Pons (tissue), 1 donor: ENCODE measurements at regions not wholly inside any gene's neighbourhood (a gene's known extent, or its start where the extent isn't known, plus 50 kb on each side); places are given as distances from the start of the nearest gene placed in this dataset.

ENCODE experiments used
- DNase-seq: peaks from one replicate; pipeline ENCODE4 v3.0.0-alpha.2; 2016; ENCODE audit warnings: low spot score

DNA sequence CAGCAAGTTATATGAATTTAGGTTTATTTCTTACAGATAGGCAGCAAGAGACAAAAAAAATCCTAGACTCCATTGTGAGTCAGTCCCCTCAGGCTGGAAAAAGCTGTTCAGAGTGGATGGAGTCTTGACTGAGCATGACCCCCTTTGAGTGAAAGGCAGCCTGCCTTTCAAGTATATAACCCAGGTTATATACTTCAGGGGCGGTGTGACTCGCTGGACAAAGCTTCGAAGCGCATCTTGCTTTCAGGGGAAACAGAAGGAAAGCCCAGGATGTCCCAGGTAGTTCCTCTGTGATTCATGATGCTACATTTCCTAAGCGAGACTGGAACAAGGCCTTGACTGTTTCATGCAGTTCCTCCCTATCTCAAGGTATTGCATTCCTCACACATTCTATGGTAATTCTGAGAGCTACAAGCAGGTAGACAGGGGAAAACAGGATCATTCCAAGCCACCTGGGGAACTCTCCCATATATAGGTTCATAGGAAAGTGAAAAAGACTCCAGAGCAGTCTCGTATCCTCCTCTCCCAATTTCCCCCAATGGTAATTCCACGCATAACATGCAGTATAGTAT lies 1244.1 kb upstream of the CDH6 start:
- no peak for DNase-seq

DNA sequence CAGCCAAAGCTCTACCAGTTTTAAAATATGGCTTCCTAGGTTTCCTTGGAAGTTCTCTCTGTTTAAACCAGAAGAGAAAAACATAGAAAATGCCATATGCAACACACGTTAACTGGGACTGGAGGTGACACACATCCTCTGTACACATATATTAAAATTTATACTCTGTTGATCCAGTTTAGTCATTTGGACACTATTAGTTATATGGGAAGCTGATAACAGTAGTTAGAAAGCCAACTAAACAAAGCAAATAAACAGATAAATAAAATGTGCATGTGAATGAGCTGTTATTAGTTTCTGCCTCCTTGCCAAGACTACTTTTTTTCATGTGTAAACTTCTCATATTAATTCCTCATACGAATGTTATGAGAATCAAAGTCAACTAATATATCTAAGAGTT lies 1249.2 kb upstream of the CDH6 start:
- no peak for DNase-seq

DNA sequence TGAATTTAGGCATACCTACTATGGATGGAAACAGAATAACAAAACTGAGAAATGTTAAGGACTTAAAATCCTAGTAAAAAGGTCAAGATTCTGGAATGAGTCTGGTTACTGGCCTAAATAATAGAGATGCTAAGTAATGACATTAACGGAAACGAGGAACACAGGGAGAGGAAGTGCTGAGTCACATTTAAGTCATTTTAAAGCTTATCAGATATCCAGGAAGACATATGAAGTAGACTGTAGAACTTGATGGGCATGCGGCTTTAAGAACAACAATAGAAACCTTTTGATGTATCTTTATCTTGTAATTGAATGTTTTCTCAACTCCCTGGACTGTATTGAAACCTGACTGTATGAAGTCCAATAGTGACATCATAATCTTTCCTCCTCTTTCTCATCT lies 1251.4 kb upstream of the CDH6 start:
- DNase-seq, result no peak

DNA sequence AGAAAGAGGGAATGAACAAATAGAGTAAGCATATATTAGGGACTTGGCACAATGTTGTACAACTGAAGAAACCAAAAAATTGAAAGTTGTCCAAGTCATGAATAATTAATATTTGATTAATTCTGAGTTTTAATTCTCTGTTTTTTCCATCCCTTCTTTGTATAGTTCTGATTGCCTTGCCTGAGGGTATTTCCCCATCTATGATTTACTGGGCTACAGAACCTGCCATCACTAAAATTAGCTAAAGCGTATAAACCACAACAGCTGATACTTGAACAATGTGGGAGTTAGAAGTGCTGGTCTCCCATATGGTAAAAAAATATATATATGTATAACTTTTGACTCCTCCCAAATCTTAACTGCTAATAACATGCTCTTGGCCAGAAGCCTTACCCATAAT lies 1253.5 kb upstream of the CDH6 start:
- DNase-seq, result no peak

DNA sequence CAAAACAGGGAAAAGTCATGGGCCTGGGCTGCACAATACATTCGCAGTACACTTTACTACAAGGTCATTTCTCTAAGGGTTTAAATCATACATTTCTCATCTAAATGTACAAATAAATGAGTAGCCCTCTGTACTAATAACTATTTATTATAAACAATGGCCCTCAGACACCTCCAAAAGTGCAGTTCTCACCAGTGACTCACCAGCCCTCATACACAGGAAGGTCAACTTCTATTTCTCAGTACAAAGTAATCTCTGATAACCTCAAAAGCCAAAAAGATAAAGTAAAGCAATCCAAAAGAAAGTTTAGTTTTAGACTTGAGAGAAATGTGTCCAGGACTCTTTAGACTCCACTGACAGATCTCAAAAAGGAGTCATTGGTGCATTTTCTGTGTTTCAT lies 1258.1 kb upstream of the CDH6 start:
- no peak for DNase-seq

DNA sequence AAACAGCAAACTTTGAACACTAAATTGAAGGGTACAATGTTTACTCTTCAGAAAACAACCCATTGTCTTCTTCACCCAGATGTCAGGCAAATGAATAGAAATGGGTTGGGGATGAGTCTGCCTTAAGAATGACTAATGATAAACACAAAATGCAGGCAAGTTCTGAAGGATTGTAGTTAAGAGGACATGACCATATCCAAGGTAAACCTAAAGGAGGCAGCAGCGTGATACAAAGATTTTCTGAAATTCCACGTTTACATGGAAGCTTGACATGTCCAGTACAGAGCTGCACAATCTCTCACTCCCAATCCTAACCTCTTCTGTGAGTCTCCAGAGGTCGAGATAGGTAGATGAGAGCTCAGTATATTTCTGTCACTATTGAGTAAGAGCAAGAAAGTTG lies 1263.2 kb upstream of the CDH6 start:
- no peak for DNase-seq

DNA sequence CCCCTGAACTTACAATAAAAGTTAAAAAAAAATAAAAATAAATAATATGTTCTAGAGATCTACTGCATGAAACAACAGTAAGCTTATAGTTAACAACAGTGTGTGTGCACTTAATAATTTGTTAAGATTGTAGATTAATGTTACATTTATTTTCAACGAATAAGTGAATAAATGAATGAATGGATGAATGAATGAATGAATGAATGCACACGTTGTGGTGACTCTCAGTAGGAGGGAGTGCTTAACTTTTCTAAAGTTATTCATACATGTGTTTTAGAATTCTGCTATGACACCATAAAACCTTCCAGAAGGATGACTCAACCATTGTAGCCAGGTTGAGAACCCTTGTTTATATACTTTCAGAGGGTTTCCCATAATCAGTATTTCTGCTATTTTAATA lies 1269.4 kb upstream of the CDH6 start:
- DNase-seq, result no peak

DNA sequence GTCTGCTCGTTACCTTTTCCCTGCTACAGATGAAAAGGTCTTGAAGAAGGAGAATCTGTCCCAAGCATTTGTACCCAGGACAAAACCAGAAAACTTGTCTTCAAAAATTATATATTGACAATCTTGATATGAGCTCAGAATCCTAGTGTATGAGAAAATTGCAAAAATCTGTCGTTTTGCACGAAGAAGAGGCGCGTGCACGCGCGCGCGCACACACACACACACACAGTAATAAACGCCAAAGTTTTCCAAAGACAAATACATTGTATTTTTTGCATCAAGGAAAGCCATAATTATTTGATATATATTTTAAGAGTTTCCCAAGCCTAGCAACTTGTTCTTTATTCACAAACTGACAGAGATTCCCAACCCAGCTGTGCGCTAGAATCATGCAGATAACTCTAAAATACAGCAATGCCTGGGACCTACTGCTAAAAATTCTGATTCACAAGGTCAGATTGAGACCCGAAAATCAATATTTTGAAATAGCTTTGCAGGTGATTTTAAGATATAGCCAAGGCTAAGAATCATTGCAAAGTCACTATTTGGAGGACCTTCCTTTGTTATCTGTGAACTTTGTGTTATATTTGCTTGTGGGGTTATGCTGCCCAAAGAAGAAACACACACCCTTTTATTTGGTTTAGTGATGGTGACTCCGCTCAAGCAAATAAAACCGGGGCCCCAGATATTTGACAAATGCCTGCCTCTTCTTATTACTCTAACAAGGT lies 1287.7 kb upstream of the CDH6 start:
- DNase-seq, result no peak

DNA sequence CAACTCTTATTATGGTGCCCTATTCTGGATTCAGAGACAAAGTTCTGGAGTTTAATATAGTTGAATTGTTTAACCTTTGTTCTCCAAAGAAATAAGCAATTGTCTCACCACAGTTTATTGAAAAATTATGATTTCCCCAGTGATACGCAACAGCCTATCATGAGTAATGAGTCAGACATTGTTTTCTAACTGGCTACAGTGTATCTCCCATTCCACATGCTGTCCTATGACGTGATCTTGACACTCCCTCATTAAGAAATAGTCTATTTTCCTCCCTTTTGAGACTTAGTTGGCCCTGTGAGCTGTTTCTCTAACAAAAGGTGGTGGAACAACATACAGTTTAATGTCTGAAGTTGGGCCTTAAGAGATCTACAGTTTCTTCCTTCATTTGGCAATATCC lies 1290.6 kb upstream of the CDH6 start:
- DNase-seq, result no peak

DNA sequence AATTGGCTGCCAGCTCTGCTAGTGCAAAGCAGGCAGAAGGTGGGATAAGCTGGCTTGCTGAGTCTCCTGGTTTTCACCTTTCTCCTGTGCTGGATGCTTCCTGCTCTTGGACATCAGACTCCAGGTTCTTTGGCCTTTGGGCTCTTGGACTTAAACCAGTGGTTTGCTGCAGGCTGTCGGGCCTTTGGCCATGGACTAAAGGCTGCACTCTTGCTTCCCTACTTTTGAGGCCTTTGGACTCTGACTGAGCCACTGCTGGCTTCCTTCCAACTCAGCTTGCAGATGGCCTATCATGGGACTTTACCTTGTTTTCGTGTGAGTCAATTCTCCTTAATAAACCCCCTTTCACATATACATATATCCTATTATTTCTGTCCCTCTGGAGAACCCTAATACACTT lies 1293.9 kb upstream of the CDH6 start:
- DNase-seq, result no peak

DNA sequence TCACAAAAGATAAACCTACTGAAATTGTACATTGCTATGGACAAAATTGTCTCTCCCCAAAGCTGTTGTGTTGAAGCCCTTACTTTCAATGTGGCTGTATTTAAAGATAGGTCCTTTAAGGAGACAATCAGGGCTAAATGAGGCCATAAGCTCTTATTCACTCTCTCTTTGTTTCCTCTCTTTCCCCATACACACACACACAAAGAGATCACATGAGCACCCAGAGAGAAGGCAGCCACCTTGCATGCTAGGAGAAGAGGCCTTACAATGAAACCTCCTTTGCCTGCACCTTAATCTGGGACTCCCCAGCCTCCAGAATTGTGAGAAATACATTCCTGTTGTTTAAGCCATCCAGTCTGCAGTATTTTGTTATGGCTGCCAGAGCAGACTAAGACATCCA lies 1295.6 kb upstream of the CDH6 start:
- DNase-seq, result no peak

DNA sequence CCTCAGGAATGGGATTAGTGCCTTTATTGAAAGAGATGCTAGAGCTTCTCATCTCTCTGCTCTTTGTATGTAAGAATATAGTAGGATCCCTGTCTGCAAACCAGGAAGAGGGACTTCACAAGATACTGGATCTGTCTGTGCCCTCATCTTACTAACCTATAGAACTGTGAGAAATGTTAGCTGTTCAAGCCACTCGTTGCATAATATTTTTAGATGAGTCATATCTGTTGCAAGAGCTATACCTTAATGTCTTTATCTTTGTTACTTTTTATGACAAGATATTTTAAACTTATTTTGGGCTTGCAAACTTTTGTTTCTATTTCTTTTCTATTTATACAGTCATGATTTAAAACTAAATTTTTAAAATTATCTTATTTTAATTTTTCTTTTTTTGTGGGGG lies 1296.8 kb upstream of the CDH6 start:
- no peak for DNase-seq

DNA sequence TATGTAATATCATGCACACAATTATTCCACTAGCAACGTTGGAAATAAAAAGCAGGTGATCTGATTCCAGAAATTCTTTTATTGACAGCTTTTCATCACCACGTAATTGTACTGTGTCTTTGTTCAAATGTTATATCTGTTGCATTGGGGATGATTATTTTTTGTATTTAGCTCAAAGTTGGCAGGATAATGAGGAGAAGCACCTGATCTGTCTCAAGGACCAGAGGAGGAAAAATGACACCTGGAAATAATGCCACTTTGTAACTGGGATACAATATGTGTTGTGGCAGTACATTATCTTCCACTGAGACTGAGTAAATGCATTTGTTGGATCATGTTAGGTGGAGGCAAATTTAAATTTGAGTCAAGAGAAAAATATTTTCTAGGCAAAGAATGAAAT lies 1298.8 kb upstream of the CDH6 start:
- DNase-seq, result no peak

DNA sequence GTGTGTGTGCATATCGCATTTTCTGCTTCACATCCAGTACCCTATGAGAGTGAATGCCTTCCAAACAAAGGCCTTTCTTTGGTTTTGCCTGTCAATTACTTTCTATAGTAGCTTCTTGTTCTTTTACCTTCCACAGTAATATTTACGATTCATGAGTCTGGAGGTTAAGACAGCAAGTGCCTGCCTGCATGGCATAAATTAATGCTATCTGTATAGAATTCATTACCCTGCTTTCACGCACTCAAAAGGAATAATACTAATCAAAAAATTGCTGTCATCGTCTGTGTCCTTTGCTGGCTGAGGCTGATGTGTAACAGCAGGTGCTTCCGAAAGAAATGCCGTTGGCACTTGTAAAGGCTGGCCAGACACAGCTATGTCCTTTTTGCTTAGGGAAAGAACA lies 1304.4 kb upstream of the CDH6 start:
- no peak for DNase-seq

DNA sequence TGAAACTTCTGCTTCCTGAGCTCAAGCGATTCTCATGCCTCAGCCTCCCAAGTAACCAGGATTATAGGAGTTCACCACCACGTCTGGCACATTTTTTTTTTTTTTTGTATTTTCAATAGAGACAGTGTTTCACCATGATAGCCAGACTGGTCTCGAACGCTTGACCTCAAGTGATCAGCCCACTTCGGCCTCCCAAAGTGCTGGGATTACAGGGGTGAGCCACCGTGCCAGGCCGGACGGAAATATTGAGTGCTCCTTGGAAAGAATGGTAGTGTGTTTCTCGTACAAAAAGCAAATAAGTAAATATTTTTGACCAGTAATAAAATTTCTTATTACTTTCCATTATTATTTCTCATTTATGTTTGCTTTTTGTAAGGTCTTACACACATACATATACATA lies 1307.9 kb upstream of the CDH6 start:
- no peak for DNase-seq

DNA sequence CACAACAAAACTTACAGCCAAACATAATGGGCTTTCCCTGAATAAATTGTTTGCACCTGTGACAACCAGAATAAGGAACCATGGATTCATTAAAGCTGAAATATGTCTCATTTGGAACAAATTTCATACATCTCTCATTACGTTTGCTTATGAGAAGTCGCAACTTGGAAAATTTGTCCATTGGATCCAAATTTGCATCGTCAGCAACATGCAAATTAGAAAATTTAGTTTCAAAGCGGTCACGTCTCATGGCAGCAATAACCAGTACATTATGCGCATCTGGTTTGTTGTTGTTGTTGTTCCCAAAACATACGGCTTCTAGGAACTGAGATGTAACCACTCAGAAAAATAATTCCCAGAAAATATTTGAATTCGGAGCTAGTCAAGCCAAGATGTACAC lies 1311.5 kb upstream of the CDH6 start:
- no peak for DNase-seq

DNA sequence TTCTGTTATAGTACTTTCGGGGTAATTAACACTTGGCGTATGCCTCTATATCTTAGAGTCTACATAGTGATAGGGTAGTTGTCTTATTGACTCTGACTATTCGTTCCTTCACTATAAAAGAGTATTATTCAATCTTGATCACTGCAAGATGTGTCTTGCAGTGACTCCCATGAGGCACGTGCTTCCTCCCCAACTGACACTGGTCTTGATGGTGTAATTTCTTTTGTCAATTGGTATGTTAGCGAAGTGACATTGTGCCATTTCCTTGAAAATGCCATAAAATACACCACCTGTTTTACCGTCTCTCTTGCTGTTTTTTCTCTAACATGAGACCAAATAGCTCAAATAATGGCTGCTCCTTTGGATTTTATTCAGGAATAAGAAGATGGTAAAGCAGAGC lies 1314.1 kb upstream of the CDH6 start:
- DNase-seq, result no peak

DNA sequence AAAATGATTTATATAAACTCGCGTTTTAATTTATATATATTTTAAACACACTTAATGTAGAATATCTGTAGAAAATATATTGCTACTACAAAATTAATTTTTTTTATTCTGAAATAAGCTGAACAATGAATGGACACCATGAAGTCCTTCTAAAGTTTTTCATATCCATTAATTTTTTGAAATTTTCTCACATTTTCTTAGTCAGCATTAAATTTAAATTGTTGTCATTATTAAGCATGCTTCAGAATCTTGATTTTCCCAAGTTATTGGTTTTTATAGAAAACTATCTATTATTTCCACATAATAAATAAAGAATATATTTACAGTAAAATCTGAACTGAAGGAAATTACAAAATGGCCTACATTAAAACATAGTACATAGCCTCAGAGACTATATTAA lies 1314.9 kb upstream of the CDH6 start:
- DNase-seq, result no peak

DNA sequence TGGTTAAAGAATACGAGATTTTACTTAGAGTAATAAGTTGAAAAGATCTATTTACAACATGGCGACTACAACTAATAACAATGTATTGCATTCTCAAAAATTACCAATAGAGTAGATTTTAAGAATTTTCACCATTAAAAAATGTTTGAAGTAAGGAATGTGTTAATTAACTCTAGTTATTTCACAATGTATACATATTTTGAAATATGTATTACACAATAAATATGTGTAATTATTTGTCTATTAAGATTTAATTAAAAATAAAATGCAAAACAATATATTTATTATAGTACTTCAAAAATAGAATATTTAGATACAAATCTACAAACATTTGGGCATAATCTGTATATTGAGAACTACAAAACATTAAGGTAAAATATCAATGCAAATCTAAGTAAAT lies 1326.3 kb upstream of the CDH6 start:
- DNase-seq, result no peak

DNA sequence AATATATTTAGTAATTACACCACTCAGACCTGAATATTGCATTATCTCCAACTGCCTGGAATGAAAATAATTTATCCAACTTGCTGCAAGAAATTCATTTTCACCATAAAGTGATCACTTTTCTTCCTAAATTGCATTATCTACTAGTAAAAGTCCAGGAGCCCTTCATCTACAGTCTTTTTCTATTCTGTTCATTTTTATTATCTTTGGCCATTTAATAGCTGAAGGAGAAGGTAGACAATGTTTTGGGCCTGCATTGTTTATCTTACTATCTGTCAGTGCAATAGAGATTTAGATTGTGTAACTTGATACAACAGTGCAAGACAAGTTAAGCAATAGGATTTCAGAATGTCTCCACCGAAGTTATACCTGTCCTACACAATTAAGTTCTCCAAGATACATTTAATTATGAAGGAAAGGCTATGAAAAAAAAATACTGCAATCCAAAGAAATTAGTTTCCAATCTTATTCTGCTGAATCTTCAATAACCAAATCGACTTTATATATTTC lies 1339.7 kb upstream of the CDH6 start:
- DNase-seq, result no peak

DNA sequence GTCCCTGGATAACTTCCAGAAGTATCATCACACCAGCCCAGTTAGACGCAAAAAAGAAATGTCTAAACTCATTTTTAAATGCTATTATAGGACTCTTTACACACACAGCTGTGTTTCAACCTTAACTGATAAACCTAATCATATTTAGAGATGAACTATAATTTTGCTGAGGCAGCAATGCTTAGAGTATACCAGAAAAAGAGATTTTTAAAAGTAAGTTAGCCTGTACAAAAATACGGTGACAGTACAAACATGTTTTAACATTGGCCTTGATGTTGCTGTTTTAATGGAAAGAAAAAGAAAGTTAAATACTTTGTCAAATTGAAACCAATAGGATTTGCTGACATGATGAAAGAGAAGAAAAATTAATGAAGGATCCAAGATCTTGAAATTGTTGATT lies 1341.2 kb upstream of the CDH6 start:
- DNase-seq, result no peak

DNA sequence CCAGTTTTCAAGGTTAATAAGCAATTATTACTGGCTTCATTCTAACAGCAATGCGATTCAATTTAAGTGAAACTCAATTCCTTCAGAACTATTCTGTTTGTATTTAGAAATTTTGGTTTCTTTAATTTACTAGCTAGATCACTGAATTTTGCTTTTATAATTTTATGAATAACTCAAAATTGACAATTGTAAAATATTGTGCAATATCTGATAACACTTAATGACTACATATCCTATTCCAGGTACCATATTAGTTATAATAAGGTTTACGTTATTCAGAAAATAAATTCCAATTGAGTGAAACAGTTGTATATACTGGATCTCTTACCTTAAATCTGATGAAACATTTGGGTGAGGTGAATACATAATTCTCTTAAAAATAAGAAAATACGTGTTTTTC lies 1348.3 kb upstream of the CDH6 start:
- no peak for DNase-seq

DNA sequence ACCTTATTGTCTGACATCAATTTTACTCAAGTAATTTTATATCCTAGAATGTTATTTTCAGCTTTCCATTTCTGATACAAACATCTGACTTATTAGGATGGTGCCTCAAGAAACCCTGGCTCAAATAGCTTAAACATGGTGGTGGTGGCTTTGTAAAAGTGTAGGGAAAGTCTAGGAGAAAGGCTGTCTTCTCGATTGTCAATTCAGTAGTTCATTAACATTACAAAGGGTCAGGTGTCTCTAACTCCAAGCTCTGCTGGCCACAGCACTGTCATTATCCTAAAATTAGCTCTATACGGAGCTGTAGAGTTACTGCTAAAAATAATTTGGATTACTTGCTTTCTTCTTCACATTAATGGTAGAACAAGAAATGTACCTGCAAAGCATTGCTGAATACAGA lies 1360.1 kb upstream of the CDH6 start:
- no peak for DNase-seq

DNA sequence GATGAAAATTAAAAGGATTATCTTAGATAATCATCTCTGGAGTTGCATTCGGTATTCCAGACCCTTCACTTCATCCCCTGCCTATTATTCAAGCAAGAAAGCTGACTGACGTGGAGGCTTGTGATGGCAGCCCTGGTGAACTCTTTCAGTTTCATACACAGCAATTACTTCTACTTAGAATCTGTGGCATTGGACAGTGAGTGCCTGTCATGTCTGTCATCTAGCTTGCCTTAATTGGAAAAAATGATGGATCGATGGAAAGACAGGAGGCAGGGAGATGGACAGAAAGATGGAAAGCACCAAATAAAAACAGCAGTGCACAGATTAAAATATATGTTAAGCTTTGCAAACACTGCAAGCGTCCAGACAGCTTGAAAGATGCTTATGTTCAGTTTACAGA lies 1371.0 kb upstream of the CDH6 start:
- no peak for DNase-seq
